HG02798 (cell line): ENCODE measurements at regions not wholly inside any gene's neighbourhood (a gene's known extent, or its start where the extent isn't known, plus 50 kb on each side); places are given as distances from the start of the nearest gene placed in this dataset.
"Not testable (repeated sequence)": the region's sequence is repeated elsewhere in the genome, so short reads cannot be mapped to it uniquely, and the experiment has no call there.

Experiments
- ATAC-seq: cut with Tn5 transposase; IDR thresholded peaks from one replicate; pipeline ENCODE4 v1.9.1; 2021; ENCODE audit warnings: mild to moderate bottlenecking; ENCODE audit not compliant: unreplicated experiment, poor library complexity

- not testable (repeated sequence) for ATAC-seq
Measured at GRCh38 chr2:12926641-12927040, 209.9 kb downstream of the TRIB2 start.

GRCh38 chr2:12928197-12928774 is 211.6 kb downstream of the TRIB2 start:
- ATAC-seq = no peak

GRCh38 chr2:12928775-12929401 is 212.2 kb downstream of the TRIB2 start:
- ATAC-seq = no peak

- ATAC-seq = no peak
Measured at GRCh38 chr2:12929758-12930157, 213.0 kb downstream of the TRIB2 start.

GRCh38 chr2:12930391-12930790 is 213.7 kb downstream of the TRIB2 start:
- no peak for ATAC-seq

- ATAC-seq = peak; percentile 56
Measured at GRCh38 chr2:12931186-12931844, 214.6 kb downstream of the TRIB2 start.

GRCh38 chr2:12932192-12932591 is 215.5 kb downstream of the TRIB2 start:
- ATAC-seq = no peak

- no peak for ATAC-seq
Measured at GRCh38 chr2:12934146-12934756, 217.5 kb downstream of the TRIB2 start.

- no peak for ATAC-seq
Measured at GRCh38 chr2:12935222-12935621, 218.5 kb downstream of the TRIB2 start.

- no peak for ATAC-seq
Measured at GRCh38 chr2:12935796-12936195, 219.1 kb downstream of the TRIB2 start.

GRCh38 chr2:12941203-12941602 is 224.5 kb downstream of the TRIB2 start:
- ATAC-seq = no peak

GRCh38 chr2:12948231-12948960 is 231.7 kb downstream of the TRIB2 start:
- ATAC-seq = no peak

GRCh38 chr2:12948961-12949353 is 232.2 kb downstream of the TRIB2 start:
- no peak for ATAC-seq

GRCh38 chr2:12949406-12949805 is 232.7 kb downstream of the TRIB2 start:
- no peak for ATAC-seq

- ATAC-seq = no peak
Measured at GRCh38 chr2:12950174-12950573, 233.4 kb downstream of the TRIB2 start.

- ATAC-seq = no peak
Measured at GRCh38 chr2:12950957-12951656, 234.4 kb downstream of the TRIB2 start.

GRCh38 chr2:12951657-12951973 is 234.9 kb downstream of the TRIB2 start:
- ATAC-seq = no peak

- no peak for ATAC-seq
Measured at GRCh38 chr2:12953596-12953995, 236.9 kb downstream of the TRIB2 start.

- no peak for ATAC-seq
Measured at GRCh38 chr2:12955864-12956263, 239.1 kb downstream of the TRIB2 start.

GRCh38 chr2:12957251-12957650 is 240.5 kb downstream of the TRIB2 start:
- ATAC-seq = no peak
